Testis (tissue), 2 donors: ENCODE measurements at regions not wholly inside any gene's neighbourhood (a gene's known extent, or its start where the extent isn't known, plus 50 kb on each side); places are given as distances from the start of the nearest gene placed in this dataset.

Source experiments
- DNase-seq: peaks from one replicate; pipeline ENCODE4 v3.0.0-alpha.2; 2019
- H3K27ac ChIP-seq, 2 donors: fragments of 200-600 bp; sonication (generic); one replicate each; pipeline ENCODE4 v1.5.1; 2019
- H3K27me3 ChIP-seq: fragments of 200-600 bp; sonication (generic); one replicate; pipeline ENCODE4 v1.5.1; 2019
- H3K36me3 ChIP-seq: fragments of 200-600 bp; sonication (generic); one replicate; pipeline ENCODE4 v1.5.1; 2017; ENCODE audit warnings: low read depth; ENCODE audit errors: missing control alignments
- H3K4me1 ChIP-seq: fragments of 200-600 bp; sonication (generic); one replicate; pipeline ENCODE4 v1.5.1; 2019
- H3K4me3 ChIP-seq, 2 donors: fragments of 200-600 bp; sonication (generic); one replicate each; pipeline ENCODE4 v1.5.1; 2017 to 2019
- H3K9me3 ChIP-seq: fragments of 200-600 bp; sonication (generic); one replicate; pipeline ENCODE4 v1.5.1; 2017
- CTCF ChIP-seq, 3 experiments: fragments of 450-650 bp in 2 of 3; fragments of 200-600 bp in 1 of 3; sonication (generic) in 1 of 3; IDR thresholded peaks; one replicate each; pipeline ENCODE4 v1.5.1; 2016 to 2019; ENCODE audit warnings: antibody characterized with exemption in 3 of 3, mild to moderate bottlenecking in 2 of 3, moderate library complexity in 1 of 3
- POLR2A ChIP-seq: fragments of 450-650 bp; IDR thresholded peaks from one replicate; pipeline ENCODE4 v1.6.1; 2017; ENCODE audit warnings: antibody characterized with exemption, mild to moderate bottlenecking, moderate library complexity
- WGBS, 2 donors: methylation state at CpG; one replicate each; pipeline ENCODE4 v1.1.5; 2018; 5-methylcytosine and 5-hydroxymethylcytosine counted together
- intact Hi-C: fragments of 100-400 bp; cut with DNase I; formaldehyde crosslinking; loops from one replicate; pipeline ENCODE4 v1.15.1; 2023; ENCODE audit warnings: low total_unique reads

GRCh38 chr7:72524037-72524436 lies 111.9 kb upstream of the CALN1 start:
- no peak overlapping the region for H3K27ac ChIP-seq
- no peaks in the 10 kb centered on the region for H3K27me3 ChIP-seq
- no peaks in the 10 kb centered on the region for H3K4me1 ChIP-seq
- no peak overlapping the region for H3K4me3 ChIP-seq
- H3K9me3 ChIP-seq: no peaks in the 10 kb centered on the region
- H3K36me3 ChIP-seq: no peaks in the 10 kb centered on the region
- TF ChIP-seq POLR2A (no peak), CTCF (IDR thresholded peaks at IDR 0.05) (no peak)
- WGBS, 2 donors: 81 to 87% methylated on average over 2 of the region's 2 CpGs
- intact Hi-C loops: no loop called here
- DNase-seq: no peak

- no peak for DNase-seq
- H3K4me3 ChIP-seq: no peak overlapping the region
- intact Hi-C loops: no loop called here
- H3K9me3 ChIP-seq: no peaks in the 10 kb centered on the region
- H3K4me1 ChIP-seq: no peaks in the 10 kb centered on the region
- H3K36me3 ChIP-seq: no peaks in the 10 kb centered on the region
- 49 to 50% methylated on average over 10 of the region's 10 CpGs for WGBS, 2 donors
- TF ChIP-seq CTCF (IDR thresholded peaks at IDR 0.05): no peak
- no peak for TF ChIP-seq POLR2A
- H3K27me3 ChIP-seq: no peaks in the 10 kb centered on the region
- no peak overlapping the region for H3K27ac ChIP-seq
Measured at GRCh38 chr7:72504061-72504706, 92.0 kb upstream of the CALN1 start.

- no peaks in the 10 kb centered on the region for H3K4me1 ChIP-seq
- H3K9me3 ChIP-seq: no peaks in the 10 kb centered on the region
- H3K36me3 ChIP-seq: no peaks in the 10 kb centered on the region
- intact Hi-C loops: no loop called here
- no peak overlapping the region for H3K4me3 ChIP-seq
- no peak overlapping the region for H3K27ac ChIP-seq
- TF ChIP-seq CTCF (IDR thresholded peaks at IDR 0.05) (no peak), POLR2A (no peak)
- no peaks in the 10 kb centered on the region for H3K27me3 ChIP-seq
- WGBS, 2 donors: 40 to 46% methylated on average over 8 of the region's 8 CpGs
- no peak for DNase-seq
Measured at GRCh38 chr7:72503644-72504043, 91.5 kb upstream of the CALN1 start.

- H3K4me3 ChIP-seq: no peak overlapping the region
- intact Hi-C loops: no loop called here
- no peak for TF ChIP-seq POLR2A
- TF ChIP-seq CTCF (IDR thresholded peaks at IDR 0.05): no peak
- H3K4me1 ChIP-seq: no peaks in the 10 kb centered on the region
- WGBS, 2 donors: 97 to 100% methylated on average over 2 of the region's 2 CpGs
- H3K27me3 ChIP-seq: no peaks in the 10 kb centered on the region
- DNase-seq: no peak
- H3K36me3 ChIP-seq: no peaks in the 10 kb centered on the region
- no peaks in the 10 kb centered on the region for H3K9me3 ChIP-seq
- no peak overlapping the region for H3K27ac ChIP-seq
Measured at GRCh38 chr7:72494807-72495206, 82.7 kb upstream of the CALN1 start.
